HepG2 (cell line): ENCODE measurements at regions not wholly inside any gene's neighbourhood (a gene's known extent, or its start where the extent isn't known, plus 50 kb on each side); places are given as distances from the start of the nearest gene placed in this dataset.

Experiments used
- ATAC-seq: fragments of 200-7000 bp; cut with Tn5 transposase; 3 replicates; pipeline ENCODE4 v1.9.1; 2020; ENCODE audit warnings: mild to moderate bottlenecking, moderate library complexity
- BruUV-seq: library from RNA; stranded (reverse); fragments of 400-500 nt; replicated peaks from 2 replicates; lab custom pipeline; 2021; lab: Mats Ljungman, UMichigan
- CTCF ChIA-PET: fragments of 300-600 bp; formaldehyde crosslinking; extraction: SDS; loops from one replicate; lab custom pipeline; 2021; ENCODE audit warnings: low total read pairs, inconsistent platforms, low intra/inter-chr PET ratio; lab: Yijun Ruan, JAX
- POLR2A ChIA-PET: fragments of 350-600 bp; sonication (Branson Sonifier 250); formaldehyde crosslinking; loops from one replicate; lab custom pipeline; 2020; ENCODE audit warnings: antibody characterized with exemption, inconsistent platforms; lab: Yijun Ruan, JAX
- DNase-seq: peaks from one replicate; pipeline ENCODE4 v3.0.0-alpha.2; 2015; ENCODE audit warnings: low spot score
- FAIRE-seq: peaks from 3 replicates; lab custom pipeline; 2011; peaks lifted over from hg19 to GRCh38; lab: Jason Lieb, UNC
- H2AFZ ChIP-seq: one replicate; pipeline ENCODE4 v1.6.1; 2011; ENCODE audit warnings: low read length, inconsistent platforms
- H3K27ac ChIP-seq: fragments of 300-600 bp; 3 replicates; pipeline ENCODE4 v1.8.0; 2011; ENCODE audit warnings: mixed run types, mild to moderate bottlenecking, mixed read lengths, low read length, inconsistent platforms; ENCODE audit not compliant: insufficient read depth; ENCODE audit errors: extremely low read length
- H3K27me3 ChIP-seq, 2 experiments: fragments of 200-600 bp in 1 of 2; 2 replicates in 1 of 2; 3 replicates in 1 of 2; pipeline versions ENCODE4 v1.6.0 to v1.8.0; 2011; ENCODE audit warnings: low read length in 2 of 2, mild to moderate bottlenecking in 2 of 2, moderate library complexity in 2 of 2, inconsistent platforms in 1 of 2; ENCODE audit not compliant: insufficient read depth in 2 of 2, control insufficient read depth in 1 of 2
- H3K36me3 ChIP-seq, 2 experiments: fragments of 200-600 bp in 1 of 2; replicated peaks in 1 of 2; 2 replicates in 1 of 2; 3 replicates in 1 of 2; pipeline versions ENCODE4 v1.5.1 to v1.8.0; 2011; ENCODE audit warnings: low read length in 2 of 2, inconsistent platforms in 1 of 2; ENCODE audit not compliant: insufficient read depth in 2 of 2, control insufficient read depth in 1 of 2
- H3K4me1 ChIP-seq: 2 replicates; pipeline ENCODE4 v1.5.1; 2012; ENCODE audit warnings: low read length, inconsistent platforms; ENCODE audit not compliant: insufficient read depth
- H3K4me2 ChIP-seq: 2 replicates; pipeline ENCODE4 v1.6.0; 2011; ENCODE audit warnings: low read depth, low read length, inconsistent platforms
- H3K4me3 ChIP-seq, 3 experiments: fragments of 200-600 bp in 1 of 3; sonication (generic), shearing (Covaris generic) in 1 of 3; replicated peaks in 1 of 3; 2 replicates each; pipeline ENCODE4 v1.5.1; 2011 to 2016; ENCODE audit warnings: low read length in 3 of 3, inconsistent platforms in 2 of 3, low read depth in 2 of 3, mild to moderate bottlenecking in 2 of 3, control low read depth in 1 of 3, mixed read lengths in 1 of 3; ENCODE audit not compliant: insufficient read depth in 1 of 3
- H3K79me2 ChIP-seq: one replicate; pipeline ENCODE4 v1.6.1; 2011; ENCODE audit warnings: low read length, inconsistent platforms; ENCODE audit not compliant: insufficient read depth
- H3K9ac ChIP-seq: 2 replicates; pipeline ENCODE4 v1.6.0; 2011; ENCODE audit warnings: mild to moderate bottlenecking, low read depth, low read length, inconsistent platforms; ENCODE audit not compliant: insufficient read depth
- H3K9me3 ChIP-seq: 2 replicates; pipeline ENCODE4 v1.5.1; 2012; ENCODE audit warnings: mild to moderate bottlenecking, low read length
- H4K20me1 ChIP-seq: 2 replicates; pipeline ENCODE4 v1.6.0; 2011; ENCODE audit warnings: inconsistent platforms, mild to moderate bottlenecking, low read length, moderate library complexity; ENCODE audit not compliant: insufficient read depth
- MNT ChIP-seq: fragments of 450-650 bp; IDR thresholded peaks from 2 replicates; pipeline ENCODE4 v1.6.1; 2016
- NFATC3 ChIP-seq: sonication (generic); formaldehyde crosslinking; IDR thresholded peaks from 2 replicates; pipeline ENCODE4 v1.5.1; 2020; ENCODE audit warnings: mild to moderate bottlenecking, missing genetic modification reagents
- RAD21 ChIP-seq: fragments of 450-650 bp; formaldehyde crosslinking; IDR thresholded peaks from 2 replicates; pipeline ENCODE4 v1.5.0; 2020; ENCODE audit warnings: mild to moderate bottlenecking
- SMAD9 ChIP-seq: sonication (generic); formaldehyde crosslinking; IDR thresholded peaks from 2 replicates; pipeline ENCODE4 v1.5.1; 2020; ENCODE audit warnings: mild to moderate bottlenecking, missing genetic modification reagents
- SRY ChIP-seq: sonication (generic); formaldehyde crosslinking; IDR thresholded peaks from 2 replicates; pipeline ENCODE4 v1.8.0; 2022; ENCODE audit warnings: mild to moderate bottlenecking, missing genetic modification reagents
- TCF12 ChIP-seq, 2 experiments: fragments of 450-650 bp in 1 of 2; sonication (generic) in 1 of 2; formaldehyde crosslinking in 1 of 2; IDR thresholded peaks; 2 replicates each; pipeline versions ENCODE4 v1.6.1 to v1.8.0; 2017 to 2022; ENCODE audit warnings: antibody characterized with exemption in 1 of 2, mild to moderate bottlenecking in 1 of 2, missing genetic modification reagents in 1 of 2, moderate library complexity in 1 of 2
- U2AF1 ChIP-seq: fragments of 200-400 bp; formaldehyde crosslinking; optimal IDR thresholded peaks from 2 replicates; pipeline ENCODE3; 2017; ENCODE audit warnings: mild to moderate bottlenecking, low read depth, low read length
- U2AF2 ChIP-seq: fragments of 200-400 bp; formaldehyde crosslinking; IDR thresholded peaks from 2 replicates; pipeline ENCODE4 v1.6.1; 2017; ENCODE audit warnings: low read depth, mild to moderate bottlenecking, low read length
- ZNF430 ChIP-seq: sonication (generic); formaldehyde crosslinking; IDR thresholded peaks from 2 replicates; pipeline ENCODE4 v1.9.0; 2021; ENCODE audit warnings: mild to moderate bottlenecking, missing genetic modification reagents
- ZNF652 ChIP-seq: IDR thresholded peaks from 2 replicates; pipeline ENCODE4 v1.6.1; 2016; ENCODE audit warnings: low read depth, borderline replicate concordance
- ZNF782 ChIP-seq: sonication (generic); formaldehyde crosslinking; IDR thresholded peaks from 2 replicates; pipeline ENCODE4 v1.4.0; 2020; ENCODE audit warnings: missing genetic modification reagents, mild to moderate bottlenecking, borderline replicate concordance
- ZNF841 ChIP-seq: sonication (generic); formaldehyde crosslinking; IDR thresholded peaks from 2 replicates; pipeline ENCODE4 v1.8.1; 2023; ENCODE audit warnings: missing genetic modification reagents, borderline replicate concordance
- WGBS: methylation state at CpG from one replicate; pipeline ENCODE4 v1.1.6; 2017; ENCODE audit warnings: low lambda C conversion rate; 5-methylcytosine and 5-hydroxymethylcytosine counted together
- in situ Hi-C: cut with HindIII; loops from 2 replicates; pipeline ENCODE4 v1.10.0; 2017; ENCODE audit warnings: low pct_unique_long_range_greater_than_20kb; ENCODE audit not compliant: extremely low pct_ligation_motif_present
- intact Hi-C: fragments of 100-400 bp; cut with micrococcal nuclease; formaldehyde crosslinking; loops from one replicate; pipeline ENCODE4 v1.10.0; 2022; ENCODE audit not compliant: unreplicated experiment

GRCh38 chr2:180184506-180184905, 177.4 kb upstream of the CWC22 start:
- intact Hi-C loops (no loop called here), in situ Hi-C loops (no loop called here)
- POLR2A ChIA-PET = no interaction called here
- no peaks in the 10 kb centered on the region for H3K36me3 ChIP-seq
- H3K4me2 ChIP-seq = no peak overlapping the region
- WGBS = 2% methylated on average over 2 of the region's 2 CpGs
- H2AFZ ChIP-seq = no peak overlapping the region
- H3K27ac ChIP-seq = no peak overlapping the region
- no peaks in the 10 kb centered on the region for H4K20me1 ChIP-seq
- CTCF ChIA-PET = no interaction called here
- no peaks in the 10 kb centered on the region for H3K9me3 ChIP-seq
- FAIRE-seq = no peak
- ATAC-seq = no peak
- no peak overlapping the region for H3K4me3 ChIP-seq
- H3K9ac ChIP-seq = no peak overlapping the region
- TF ChIP-seq ZNF652 (CRISPR knock-in tag) (no peak), ZNF430 (CRISPR knock-in tag) (no peak), RAD21 (no peak), U2AF1 (no peak), ZNF782 (CRISPR knock-in tag) (no peak), NFATC3 (CRISPR knock-in tag) (no peak), MNT (no peak), SMAD9 (CRISPR knock-in tag) (no peak), SRY (CRISPR knock-in tag) (no peak), ZNF841 (CRISPR knock-in tag) (no peak), TCF12 (IDR thresholded peaks at IDR 0.05) (no peak), TCF12 (CRISPR knock-in tag; IDR thresholded peaks at IDR 0.05) (no peak), U2AF2 (no peak)
- no peaks in the 10 kb centered on the region; a peak in 1 of 5 replicates for H3K27me3 ChIP-seq
- H3K4me1 ChIP-seq = no peaks in the 10 kb centered on the region
- H3K79me2 ChIP-seq = no peaks in the 10 kb centered on the region
- BruUV-seq = no TSS peak
- DNase-seq = no peak
